CD4-positive, alpha-beta T cell treated with Interleukin-21 for 1 hour (primary cell): ENCODE measurements at regions not wholly inside any gene's neighbourhood (a gene's known extent, or its start where the extent isn't known, plus 50 kb on each side); places are given as distances from the start of the nearest gene placed in this dataset.
"Not testable (repeated sequence)": the region's sequence is repeated elsewhere in the genome, so short reads cannot be mapped to it uniquely, and the experiment has no call there.

ENCODE experiments used
- DNase-seq: peaks from one replicate; pipeline ENCODE4 v3.0.0-alpha.2; 2020

- no peak for DNase-seq
These were observed 147.6 kb upstream of the NR2F2 start for GRCh38 chr15:96182736-96183513.

- DNase-seq, result no peak
These were observed 147.0 kb upstream of the NR2F2 start for GRCh38 chr15:96183514-96183850.

DNA sequence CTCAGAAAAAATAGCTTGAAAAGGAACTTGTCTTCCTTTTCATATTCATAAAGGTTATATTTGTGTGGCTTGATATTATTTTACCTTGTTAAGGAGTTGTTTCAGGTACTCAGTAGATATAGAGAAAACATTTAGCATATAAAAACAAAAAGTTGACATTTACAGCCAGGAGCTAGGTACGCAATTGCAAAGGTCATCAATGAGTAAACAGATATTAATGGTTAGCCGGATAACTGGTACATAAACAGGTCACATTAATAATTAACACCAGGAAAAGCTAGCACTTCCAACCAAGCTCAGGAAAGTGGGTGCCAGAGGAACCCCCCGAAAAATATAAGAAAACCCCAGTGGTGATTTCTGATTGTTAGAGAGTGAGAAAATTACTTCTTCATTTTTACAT lies 146.6 kb upstream of the NR2F2 start:
- no peak for DNase-seq

DNA sequence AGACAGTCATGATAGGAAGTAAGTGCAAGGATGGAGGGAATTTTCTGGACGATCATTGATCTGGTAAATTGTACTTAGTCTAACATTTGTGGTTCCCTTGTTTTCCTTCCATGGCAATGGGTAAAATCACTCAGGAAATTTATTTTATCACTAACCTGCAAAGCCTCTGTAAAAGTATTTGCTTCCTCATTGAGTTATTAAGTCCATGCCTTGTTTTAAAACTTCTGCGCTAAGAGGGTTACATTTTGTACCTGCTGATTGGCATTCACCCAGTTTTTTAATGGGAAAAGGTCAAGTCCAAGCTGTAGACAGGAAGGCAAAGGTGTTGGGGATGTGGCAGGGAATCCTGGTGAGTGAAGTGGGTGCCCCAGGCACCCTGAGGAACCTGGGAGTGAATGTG lies 146.2 kb upstream of the NR2F2 start:
- no peak for DNase-seq

GRCh38 chr15:96186105-96186504 lies 144.4 kb upstream of the NR2F2 start:
- DNase-seq, result no peak

- DNase-seq, result no peak
These were observed 142.9 kb upstream of the NR2F2 start for GRCh38 chr15:96187341-96188305.

- DNase-seq, result no peak
These were observed 132.8 kb upstream of the NR2F2 start for GRCh38 chr15:96197721-96198120.

DNA sequence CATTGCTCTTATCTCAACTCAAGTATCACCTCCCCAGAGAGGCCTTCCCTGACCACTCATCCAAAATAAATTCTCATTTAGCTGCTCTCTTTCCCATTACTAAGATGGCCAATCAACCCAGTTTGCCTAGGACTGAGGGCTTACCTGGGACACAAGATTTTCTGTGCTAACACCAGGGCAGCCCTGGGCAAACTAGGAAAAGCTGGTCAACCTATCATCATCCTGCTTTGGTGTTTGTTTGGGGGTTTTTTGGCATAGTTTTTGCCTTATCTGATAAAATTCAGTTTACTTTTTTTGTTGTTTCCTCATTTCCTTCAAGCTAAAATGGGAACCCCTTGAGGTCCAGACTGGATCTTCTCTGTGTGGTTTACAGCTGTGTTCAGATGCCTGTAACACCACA lies 131.4 kb upstream of the NR2F2 start:
- no peak for DNase-seq

DNA sequence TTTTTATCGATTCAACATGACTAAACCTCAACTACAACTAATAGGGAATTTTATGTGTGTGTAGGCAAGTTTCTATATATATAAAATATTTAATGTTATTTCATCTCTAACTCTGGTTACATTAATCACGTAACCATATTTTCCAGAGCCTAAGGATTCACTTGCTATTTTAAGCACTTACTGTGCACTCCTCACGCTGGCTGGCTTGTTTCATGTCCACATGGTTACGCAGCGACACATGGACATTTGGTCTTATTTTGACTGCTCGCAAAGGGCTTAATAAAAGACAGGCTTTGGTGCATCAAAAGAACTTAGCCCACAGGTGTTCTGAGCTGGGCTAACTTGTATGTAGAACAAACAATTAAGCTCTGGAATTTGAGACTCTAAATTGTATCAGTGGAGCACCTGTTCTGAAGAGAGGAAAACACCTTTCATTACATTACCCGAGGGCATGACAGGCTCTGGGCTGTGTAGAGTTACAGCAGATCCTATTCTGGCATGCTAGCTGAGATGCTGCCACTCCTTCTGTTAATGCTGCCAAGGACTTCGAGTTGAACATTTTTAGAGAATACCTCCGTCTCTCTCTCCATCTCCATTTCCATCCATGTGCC lies 130.0 kb upstream of the NR2F2 start:
- no peak for DNase-seq

- DNase-seq, result no peak
These were observed 128.8 kb upstream of the NR2F2 start for GRCh38 chr15:96201696-96202095.

- not testable (repeated sequence) for DNase-seq
These were observed 124.9 kb upstream of the NR2F2 start for GRCh38 chr15:96205588-96205987.

DNA sequence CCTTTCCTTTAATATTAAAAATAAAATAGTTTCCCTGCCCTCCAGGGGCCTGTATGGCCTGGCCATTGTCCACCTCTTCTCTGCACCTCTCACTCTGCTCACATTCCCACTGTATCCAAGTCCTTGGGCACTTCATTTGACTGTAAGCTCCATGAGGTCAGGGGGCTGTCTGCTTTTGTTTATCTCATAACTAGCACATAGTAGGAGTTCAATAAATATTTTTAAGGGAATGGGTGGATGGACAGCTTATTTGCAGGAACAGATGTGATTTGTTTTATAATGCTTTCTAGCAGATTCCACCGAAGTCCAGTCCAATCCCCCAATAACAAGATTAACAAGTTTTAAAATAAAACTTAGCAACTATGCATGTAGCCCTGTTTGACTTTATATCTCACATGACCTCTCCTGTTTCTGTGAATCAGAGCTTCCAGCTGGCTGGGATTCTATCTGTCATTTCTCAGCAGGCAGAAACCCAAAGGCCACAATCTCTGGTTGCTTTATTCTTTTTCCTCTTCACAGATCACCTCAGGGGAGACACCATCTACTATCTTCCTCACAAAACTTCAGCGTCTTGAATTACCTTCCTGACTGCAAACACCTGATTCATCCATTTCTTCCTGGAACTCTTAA lies 123.0 kb upstream of the NR2F2 start:
- no peak for DNase-seq

GRCh38 chr15:96209285-96209735 lies 121.2 kb upstream of the NR2F2 start:
- no peak for DNase-seq

DNA sequence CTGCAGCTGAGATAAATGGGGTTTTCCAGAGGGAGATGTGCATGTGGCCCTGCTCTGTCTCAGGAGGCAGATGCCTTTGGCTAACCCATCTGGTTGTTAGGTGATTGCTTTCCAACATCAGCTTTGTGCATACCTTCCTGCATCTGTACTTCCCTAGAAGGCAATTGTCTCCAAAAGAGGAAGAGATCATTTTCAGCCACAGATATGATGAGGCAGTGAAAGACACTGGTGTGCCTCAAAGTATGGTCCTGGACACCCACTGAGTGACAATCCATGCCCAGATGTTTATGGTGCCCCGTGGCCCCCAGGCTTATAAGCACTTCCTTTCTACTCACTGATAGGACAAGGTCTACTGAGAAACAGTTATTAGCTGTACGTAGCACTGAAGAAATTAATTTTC lies 117.5 kb upstream of the NR2F2 start:
- no peak for DNase-seq

DNA sequence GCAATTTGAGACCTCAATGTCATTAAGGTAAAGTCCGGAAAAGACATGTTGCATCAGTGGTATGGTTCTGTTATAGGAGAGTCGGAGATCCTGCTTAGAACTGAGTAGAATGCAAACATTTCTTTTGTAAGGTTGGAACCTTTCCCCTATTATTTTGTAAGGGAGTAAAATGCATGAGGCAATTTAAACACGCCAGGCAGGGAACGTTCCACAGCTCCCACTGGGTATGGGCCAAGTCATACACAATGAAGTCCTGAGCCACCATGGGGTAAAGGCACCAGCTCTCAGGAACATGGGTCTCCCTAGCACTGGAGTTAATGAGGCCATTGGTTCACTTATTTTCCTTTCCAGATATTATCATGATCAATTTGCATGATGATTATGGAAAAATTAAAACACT lies 116.6 kb upstream of the NR2F2 start:
- DNase-seq, result no peak

GRCh38 chr15:96216481-96216880 lies 114.0 kb upstream of the NR2F2 start:
- not testable (repeated sequence) for DNase-seq

DNA sequence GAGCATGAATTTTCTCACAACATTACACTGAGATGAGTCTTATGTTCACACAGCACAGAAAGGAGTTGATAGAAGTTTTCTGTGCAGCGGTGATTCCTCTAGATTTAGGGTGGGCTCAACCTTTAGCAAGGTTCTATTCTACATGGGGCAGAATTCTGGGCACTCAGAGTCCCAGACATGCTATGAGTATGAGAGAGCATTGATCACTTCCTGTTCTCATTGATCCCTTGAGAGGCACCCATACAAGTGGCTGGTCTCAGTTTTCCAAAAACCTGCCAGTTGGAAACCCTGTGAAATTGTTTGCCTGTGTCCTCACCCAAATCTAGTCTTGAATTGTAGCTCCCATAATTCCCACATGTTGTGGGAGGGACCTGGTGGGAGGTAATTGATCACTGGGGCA lies 112.5 kb upstream of the NR2F2 start:
- DNase-seq, result no peak

DNA sequence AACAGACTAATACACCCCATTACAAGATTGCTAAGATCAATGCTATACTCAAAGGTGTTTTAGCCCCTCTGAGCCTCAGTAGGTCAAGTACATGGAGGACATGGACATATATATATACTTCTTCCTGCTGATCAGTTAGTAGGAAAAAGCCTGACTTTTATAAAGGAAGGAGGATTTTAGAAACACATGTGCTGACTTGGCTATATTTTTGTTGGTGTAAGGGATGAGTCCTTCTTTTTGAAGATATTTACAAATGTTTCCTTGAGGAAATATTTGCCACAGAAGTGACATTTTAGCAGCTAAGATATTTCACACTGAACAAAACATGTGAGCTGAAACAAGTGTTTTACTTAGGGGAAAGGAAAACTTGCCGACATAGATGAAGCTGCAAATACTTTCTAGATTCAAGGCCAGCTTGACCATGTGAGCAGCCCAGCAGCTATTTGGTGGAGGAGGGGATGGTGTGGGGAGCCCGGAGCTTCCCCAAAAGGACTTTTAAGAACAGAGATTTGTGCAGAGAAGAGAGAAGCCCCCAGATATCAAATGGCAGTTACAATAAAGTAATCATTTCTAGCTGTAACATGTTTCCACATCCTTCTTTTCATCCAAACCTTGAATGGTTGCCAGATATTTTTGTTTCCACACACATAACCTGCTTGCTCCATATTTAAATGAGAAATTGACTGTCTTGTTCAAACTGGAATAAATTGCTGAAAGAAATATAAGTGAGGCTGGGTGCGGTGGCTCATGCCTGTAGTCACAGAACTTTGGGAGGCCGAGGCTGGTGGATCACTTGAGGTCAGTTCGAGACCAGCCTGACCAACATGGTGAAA lies 111.7 kb upstream of the NR2F2 start:
- DNase-seq, result no peak

DNA sequence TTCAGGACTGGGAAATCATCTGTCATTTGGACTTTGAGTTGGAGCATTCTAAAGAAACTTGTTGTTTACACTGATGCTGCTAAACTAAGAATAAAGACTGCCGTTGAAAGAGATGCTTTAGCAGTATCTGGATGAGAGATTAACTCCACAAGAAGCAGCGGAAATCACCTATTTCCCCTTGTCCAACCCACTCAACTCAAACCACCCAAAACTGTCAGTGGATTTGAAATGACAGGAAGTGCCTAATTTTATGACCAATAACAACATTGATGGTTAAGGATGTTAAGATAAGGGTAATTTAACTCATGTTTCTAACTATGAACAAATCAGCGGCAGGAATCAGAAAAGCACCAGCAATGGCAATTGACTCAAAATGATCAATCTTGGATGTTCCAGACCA lies 110.8 kb upstream of the NR2F2 start:
- DNase-seq, result no peak

- DNase-seq, result no peak
These were observed 109.8 kb upstream of the NR2F2 start for GRCh38 chr15:96220657-96221056.

GRCh38 chr15:96222981-96223380 lies 107.5 kb upstream of the NR2F2 start:
- DNase-seq, result no peak

DNA sequence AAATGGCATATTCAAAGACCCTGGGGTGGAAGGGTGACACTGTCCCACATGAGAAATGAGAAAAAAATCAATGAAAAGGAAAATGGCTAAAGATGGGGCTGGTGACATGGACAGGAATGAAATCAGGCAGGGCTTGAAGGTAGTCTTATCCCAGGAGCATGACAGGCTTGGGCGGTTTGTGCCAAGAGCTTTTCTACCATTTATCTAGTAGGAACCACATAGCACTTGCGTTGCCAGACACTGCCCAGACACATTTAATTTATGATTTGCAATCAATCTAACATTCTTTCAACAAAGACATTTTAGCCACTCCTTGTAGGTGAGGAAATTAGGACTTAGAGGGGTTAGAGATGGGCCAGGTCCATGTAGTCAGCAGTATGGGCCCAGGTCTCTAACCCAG lies 106.6 kb upstream of the NR2F2 start:
- DNase-seq, result no peak
